Hippocampal formation (tissue), 2 donors: ENCODE measurements at regions not wholly inside any gene's neighbourhood (a gene's known extent, or its start where the extent isn't known, plus 50 kb on each side); places are given as distances from the start of the nearest gene placed in this dataset.
"Not testable (repeated sequence)": the region's sequence is repeated elsewhere in the genome, so short reads cannot be mapped to it uniquely, and the experiment has no call there.

ENCODE experiments used
- DNase-seq, 2 donors: peaks; one replicate each; lab custom pipeline; 2025; lab: John Stamatoyannopoulos, UW

GRCh38 chr7:23938215-23938614, 228.2 kb downstream of the STK31 start:
- DNase-seq: no peak

GRCh38 chr7:23938937-23939552, 229.0 kb downstream of the STK31 start:
- no peak for DNase-seq

- DNase-seq: not testable (repeated sequence)
Observed at GRCh38 chr7:23939747-23940146, 229.7 kb downstream of the STK31 start.

- no peak for DNase-seq
Observed at GRCh38 chr7:23941551-23941950, 231.5 kb downstream of the STK31 start.

- no peak for DNase-seq
Observed at GRCh38 chr7:23942032-23942431, 232.0 kb downstream of the STK31 start.

- no peak for DNase-seq
Observed at GRCh38 chr7:23944131-23944530, 234.1 kb downstream of the STK31 start.

- no peak for DNase-seq
Observed at GRCh38 chr7:23945472-23945871, 235.5 kb downstream of the STK31 start.

GRCh38 chr7:23955145-23955544, 245.1 kb downstream of the STK31 start:
- DNase-seq: no peak

GRCh38 chr7:23955600-23956149, 245.7 kb downstream of the STK31 start:
- no peak for DNase-seq

- DNase-seq: no peak
Observed at GRCh38 chr7:23956772-23957576, 247.0 kb downstream of the STK31 start.

- no peak for DNase-seq
Observed at GRCh38 chr7:23959821-23960220, 249.8 kb downstream of the STK31 start.

- no peak for DNase-seq
Observed at GRCh38 chr7:23960361-23960760, 250.3 kb downstream of the STK31 start.

GRCh38 chr7:23963461-23964165, 253.6 kb downstream of the STK31 start:
- DNase-seq: no peak

- no peak for DNase-seq
Observed at GRCh38 chr7:23964715-23965114, 254.7 kb downstream of the STK31 start.

- no peak for DNase-seq
Observed at GRCh38 chr7:23965296-23965695, 255.3 kb downstream of the STK31 start.

GRCh38 chr7:23966941-23967340, 256.9 kb downstream of the STK31 start:
- no peak for DNase-seq

- no peak for DNase-seq
Observed at GRCh38 chr7:23967949-23968599, 258.1 kb downstream of the STK31 start.

- DNase-seq: no peak
Observed at GRCh38 chr7:23968791-23969190, 258.8 kb downstream of the STK31 start.

GRCh38 chr7:23969443-23969842, 259.4 kb downstream of the STK31 start:
- DNase-seq: no peak

GRCh38 chr7:23970193-23970592, 260.2 kb downstream of the STK31 start:
- DNase-seq: no peak

- no peak for DNase-seq
Observed at GRCh38 chr7:23971031-23971430, 261.0 kb downstream of the STK31 start.

GRCh38 chr7:23972057-23972456, 262.0 kb downstream of the STK31 start:
- DNase-seq: no peak
